ENCODE measurements at regions not wholly inside any gene's neighbourhood (a gene's known extent, or its start where the extent isn't known, plus 50 kb on each side); places are given as distances from the start of the nearest gene placed in this dataset.

GRCh38 chr6:10303608-10304506 lies 111.0 kb downstream of the TFAP2A start:
- H2AFZ ChIP-seq (ENCODE audit: low read depth, low read length), result no peak overlapping the region
- no peak for TF ChIP-seq POLR2A (IDR thresholded peaks at IDR 0.05; ENCODE audit: low read depth, low read length)
- no peak for TF ChIP-seq EZH2 (IDR thresholded peaks at IDR 0.05; ENCODE audit: borderline replicate concordance, low read depth, low read length, severe bottlenecking)
- TF ChIP-seq POLR2AphosphoS5 (IDR thresholded peaks at IDR 0.05; ENCODE audit: insufficient read depth, low read depth, low read length), result no peak
- no peak for TF ChIP-seq FOS (IDR thresholded peaks at IDR 0.05; ENCODE audit: borderline replicate concordance, insufficient read depth, low read length)
- TF ChIP-seq, protein P1, sequence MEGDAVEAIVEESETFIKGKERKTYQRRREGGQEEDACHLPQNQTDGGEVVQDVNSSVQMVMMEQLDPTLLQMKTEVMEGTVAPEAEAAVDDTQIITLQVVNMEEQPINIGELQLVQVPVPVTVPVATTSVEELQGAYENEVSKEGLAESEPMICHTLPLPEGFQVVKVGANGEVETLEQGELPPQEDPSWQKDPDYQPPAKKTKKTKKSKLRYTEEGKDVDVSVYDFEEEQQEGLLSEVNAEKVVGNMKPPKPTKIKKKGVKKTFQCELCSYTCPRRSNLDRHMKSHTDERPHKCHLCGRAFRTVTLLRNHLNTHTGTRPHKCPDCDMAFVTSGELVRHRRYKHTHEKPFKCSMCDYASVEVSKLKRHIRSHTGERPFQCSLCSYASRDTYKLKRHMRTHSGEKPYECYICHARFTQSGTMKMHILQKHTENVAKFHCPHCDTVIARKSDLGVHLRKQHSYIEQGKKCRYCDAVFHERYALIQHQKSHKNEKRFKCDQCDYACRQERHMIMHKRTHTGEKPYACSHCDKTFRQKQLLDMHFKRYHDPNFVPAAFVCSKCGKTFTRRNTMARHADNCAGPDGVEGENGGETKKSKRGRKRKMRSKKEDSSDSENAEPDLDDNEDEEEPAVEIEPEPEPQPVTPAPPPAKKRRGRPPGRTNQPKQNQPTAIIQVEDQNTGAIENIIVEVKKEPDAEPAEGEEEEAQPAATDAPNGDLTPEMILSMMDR (IDR thresholded peaks at IDR 0.05; ENCODE audit: extremely low read depth in 1 of 2, insufficient read depth in 1 of 2, low read depth in 1 of 2, low read length in 2 of 2), result no peak
- TF ChIP-seq MAX (IDR thresholded peaks at IDR 0.05; ENCODE audit: insufficient read depth, insufficient read length), result no peak
- no peak for TF ChIP-seq GATA2 (IDR thresholded peaks at IDR 0.05; ENCODE audit: insufficient read depth, insufficient read length, low read depth, low read length)
- no peak for TF ChIP-seq MYC (IDR thresholded peaks at IDR 0.05; ENCODE audit: low read depth, low read length)
- no peak for TF ChIP-seq JUN (IDR thresholded peaks at IDR 0.05; ENCODE audit: borderline replicate concordance, insufficient read depth, insufficient read length, low read depth)
- no peaks in the 10 kb centered on the region for H3K9me1 ChIP-seq (replicated peaks; ENCODE audit: control insufficient read depth, extremely low read depth, insufficient read depth, low read length)
- DNase-seq (ENCODE audit: low read depth, low spot score) (no peak), FAIRE-seq (no peak)
- CTCF ChIA-PET, result interaction anchor here (1.0 kb wide), 1 partner anchor 126 kb away, joined by 3 read pairs; no protein-coding TSS in a partner anchor
- no peaks in the 10 kb centered on the region for H3K27me3 ChIP-seq (ENCODE audit: control insufficient read depth in 2 of 2, insufficient read depth in 2 of 2, low read length in 2 of 2)
- intact Hi-C loops (cut with micrococcal nuclease) (no loop called here), dilution Hi-C loops (cut with MboI; ENCODE audit: extremely low pct_ligation_motif_present, low sequenced_read_pairs) (no loop called here)
- no peak overlapping the region for H3K4me2 ChIP-seq (ENCODE audit: insufficient read depth, low read length)
- H3K27ac ChIP-seq (ENCODE audit: insufficient read depth, low read depth, low read length), result no peak overlapping the region
- no peaks in the 10 kb centered on the region for H4K20me1 ChIP-seq (replicated peaks; ENCODE audit: control insufficient read depth, extremely low read depth, insufficient read depth, low read length)
- H3K4me3 ChIP-seq (replicated peaks in 1 of 3; ENCODE audit: insufficient read depth in 1 of 3, low read depth in 1 of 3, low read length in 3 of 3), result no peak overlapping the region
- no peaks in the 10 kb centered on the region for H3K79me2 ChIP-seq (ENCODE audit: control insufficient read depth, insufficient read depth, low read length)
- H3K36me3 ChIP-seq (ENCODE audit: control insufficient read depth in 2 of 2, extremely low read depth in 1 of 2, insufficient read depth in 2 of 2, low read length in 2 of 2), result no peaks in the 10 kb centered on the region
- H3K9me3 ChIP-seq (replicated peaks; ENCODE audit: control insufficient read depth, insufficient read depth, low read length), result no peaks in the 10 kb centered on the region
- POLR2A ChIA-PET, result no interaction called here
- no peaks in the 10 kb centered on the region for H3K4me1 ChIP-seq (ENCODE audit: control insufficient read depth, extremely low read depth, insufficient read depth, low read length)
- H3K9ac ChIP-seq (replicated peaks; ENCODE audit: extremely low read depth, insufficient read depth, low read length), result no peak overlapping the region
- BruUV-seq (replicated peaks), result no TSS peak
